Activated CD8-positive, alpha-beta memory T cell treated with anti-CD3 and anti-CD28 coated beads for 48 hours (primary cell): ENCODE measurements at regions not wholly inside any gene's neighbourhood (a gene's known extent, or its start where the extent isn't known, plus 50 kb on each side); places are given as distances from the start of the nearest gene placed in this dataset.

ENCODE experiments used
- DNase-seq, 3 experiments: peaks; one replicate each; pipeline ENCODE4 v3.0.0-alpha.2; 2020; ENCODE audit warnings: low read depth in 2 of 3, low spot score in 2 of 3

DNA sequence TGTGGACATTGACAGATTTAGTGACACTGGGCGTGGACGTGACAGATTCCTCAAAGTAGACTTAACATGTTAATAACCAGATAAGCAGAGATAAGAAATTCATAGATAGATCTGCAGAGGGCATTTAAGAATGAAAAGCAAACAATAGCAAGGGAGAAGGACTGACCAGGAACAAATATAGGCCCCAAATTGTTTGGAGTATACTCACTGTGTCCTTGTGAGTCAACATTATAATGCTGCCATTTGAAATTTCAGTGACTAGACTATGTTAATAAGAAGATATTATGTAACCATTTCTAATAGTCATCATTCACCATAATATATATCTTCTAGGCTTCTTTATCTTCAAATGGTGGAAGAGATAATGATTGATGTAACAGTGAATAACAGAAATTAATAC, 78.1 kb upstream of the SLC38A11 start:
- no peak for DNase-seq

DNA sequence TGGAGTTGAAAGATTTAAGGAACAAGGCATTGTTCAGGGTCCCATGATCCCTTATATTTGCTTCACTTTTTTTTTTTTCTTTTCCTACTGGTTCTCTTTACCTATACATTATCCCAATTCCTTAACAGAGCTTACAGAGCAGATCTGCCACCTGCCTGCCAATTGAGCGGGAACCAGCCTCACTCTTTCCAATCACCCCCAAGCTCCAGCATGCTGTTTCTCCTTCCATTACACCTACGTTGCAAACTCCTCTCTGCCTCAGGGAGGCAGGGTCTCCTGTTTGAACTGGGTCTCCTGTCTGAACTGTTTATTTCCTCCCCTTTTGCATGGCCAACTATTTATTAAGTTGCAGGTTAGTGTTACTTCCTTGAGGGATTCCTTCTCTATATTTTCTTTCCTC, 77.2 kb upstream of the SLC38A11 start:
- DNase-seq, result no peak

DNA sequence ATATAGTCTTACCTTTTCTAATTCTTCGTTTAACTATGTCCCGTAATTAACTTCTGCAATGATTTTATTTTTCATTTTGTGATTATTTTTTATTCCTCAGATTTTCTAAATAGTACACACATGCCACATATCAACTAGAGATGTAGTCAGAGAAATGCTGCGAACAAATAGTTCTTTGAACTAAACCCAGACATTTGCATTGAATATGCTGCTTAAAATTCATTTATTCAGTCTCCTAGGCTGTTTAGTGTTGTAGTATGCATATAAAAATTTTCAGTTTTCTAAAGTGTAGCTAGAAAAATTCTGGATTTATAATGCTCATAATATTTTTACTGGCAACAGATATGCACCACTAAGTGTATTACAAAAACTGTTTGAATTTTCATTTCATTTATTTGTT, 68.9 kb upstream of the SLC38A11 start:
- no peak for DNase-seq

DNA sequence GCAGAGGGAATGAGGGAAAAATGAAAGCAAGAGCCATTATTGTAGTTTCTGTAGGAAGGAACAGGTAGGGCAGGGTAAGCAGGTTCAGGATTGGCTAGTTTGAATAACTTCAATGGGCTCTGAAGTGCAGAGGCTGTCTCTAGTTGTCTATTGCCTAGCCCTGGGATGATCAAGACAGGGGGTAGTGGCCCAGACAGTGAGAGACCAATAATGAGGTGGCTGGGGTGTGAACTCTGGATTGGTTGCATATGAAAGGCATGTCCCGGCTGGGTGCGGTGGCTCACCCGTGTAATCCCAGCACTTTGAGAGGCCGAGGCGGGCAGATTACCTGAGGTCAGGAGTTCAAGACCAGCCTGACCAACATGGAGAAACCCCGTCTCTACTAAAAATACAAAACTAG, 67.5 kb upstream of the SLC38A11 start:
- DNase-seq, result no peak

DNA sequence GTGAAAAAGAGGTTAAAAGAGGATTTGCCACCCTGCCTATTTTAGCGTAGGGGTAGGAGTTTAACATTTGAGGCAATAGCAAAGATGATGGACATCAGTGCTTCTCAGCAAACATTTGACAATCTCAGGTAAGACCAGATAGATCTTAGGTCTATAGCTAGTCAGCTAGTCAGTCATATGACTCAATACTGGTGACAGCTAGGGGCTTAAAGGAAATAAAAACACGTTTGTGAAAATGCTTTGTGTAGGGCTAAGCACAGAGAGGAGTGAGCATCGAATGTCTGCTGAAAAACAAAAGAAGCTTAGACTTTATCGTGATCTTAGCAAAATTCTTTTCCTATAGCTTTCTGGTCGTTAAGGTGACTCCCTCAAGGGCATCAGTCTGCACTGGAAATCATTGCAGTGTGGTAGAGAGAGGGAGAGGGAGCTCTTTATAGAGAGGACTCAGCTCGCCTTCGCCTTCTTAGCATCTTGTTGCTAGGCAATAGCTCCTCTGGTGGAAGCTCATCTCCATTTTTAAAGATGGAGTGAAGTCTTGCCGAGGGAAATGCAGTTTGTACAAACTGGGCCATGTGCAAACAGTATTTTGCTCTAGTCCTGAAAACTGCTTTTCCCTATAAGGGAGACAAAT, 62.8 kb upstream of the SLC38A11 start:
- DNase-seq, result no peak

DNA sequence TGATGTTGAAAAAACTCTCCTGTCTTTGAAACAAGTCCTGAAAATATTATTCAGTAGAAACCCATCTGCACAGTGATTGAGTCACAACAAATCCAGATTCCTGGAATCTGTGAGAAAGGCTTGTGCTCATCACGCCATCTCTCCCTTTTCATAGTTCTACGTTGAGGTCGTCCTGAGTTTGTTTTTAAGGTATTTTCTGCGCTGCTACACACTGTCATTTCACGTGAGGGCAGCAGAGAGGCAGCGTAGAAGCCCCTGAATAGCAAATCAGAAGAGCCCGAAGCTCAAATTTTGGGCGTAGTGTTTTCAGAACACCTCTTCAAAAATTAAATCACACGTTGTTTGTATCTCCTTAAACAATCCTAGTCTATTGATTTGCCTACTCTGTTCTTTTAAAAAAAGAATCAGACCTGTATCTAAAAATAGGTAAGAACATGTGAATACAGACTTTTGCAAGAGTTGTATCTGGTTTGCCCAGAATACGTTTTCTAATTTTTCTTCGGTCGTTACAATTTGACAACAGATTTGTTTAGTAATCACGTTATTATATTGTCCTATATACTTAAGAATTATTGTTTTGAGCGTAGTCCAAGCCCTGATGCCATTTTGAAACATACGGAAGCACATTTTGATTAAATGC, 61.6 kb upstream of the SLC38A11 start:
- DNase-seq, result no peak

DNA sequence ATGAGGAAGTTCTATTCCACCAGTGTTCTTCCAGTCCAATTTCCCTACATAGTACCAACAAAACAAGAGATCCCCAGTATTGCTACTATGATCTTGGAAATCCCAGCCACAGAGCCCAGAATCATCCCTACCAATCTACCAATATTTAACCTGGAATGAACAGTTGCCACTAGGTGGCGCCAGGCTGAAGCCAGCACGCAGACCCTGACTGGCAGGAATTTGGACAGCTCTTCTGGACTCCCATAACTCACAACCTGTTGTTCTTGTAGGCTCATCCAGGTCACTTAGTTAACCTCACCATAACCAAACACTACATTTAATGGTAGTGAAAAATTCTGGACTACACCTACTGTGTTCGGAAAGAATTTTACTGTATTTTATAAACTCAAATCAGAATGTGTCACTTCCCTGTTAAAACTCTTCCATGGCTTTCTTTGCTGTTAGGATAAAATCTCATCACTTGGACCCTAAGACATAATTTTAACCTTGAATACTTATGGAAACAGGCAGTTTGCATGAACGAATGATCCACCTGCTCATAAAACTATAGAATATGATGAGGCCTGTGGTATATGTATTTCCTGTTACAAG, 59.8 kb upstream of the SLC38A11 start:
- DNase-seq, result peak in 2 of 3 experiments; percentile 16 to 46

DNA sequence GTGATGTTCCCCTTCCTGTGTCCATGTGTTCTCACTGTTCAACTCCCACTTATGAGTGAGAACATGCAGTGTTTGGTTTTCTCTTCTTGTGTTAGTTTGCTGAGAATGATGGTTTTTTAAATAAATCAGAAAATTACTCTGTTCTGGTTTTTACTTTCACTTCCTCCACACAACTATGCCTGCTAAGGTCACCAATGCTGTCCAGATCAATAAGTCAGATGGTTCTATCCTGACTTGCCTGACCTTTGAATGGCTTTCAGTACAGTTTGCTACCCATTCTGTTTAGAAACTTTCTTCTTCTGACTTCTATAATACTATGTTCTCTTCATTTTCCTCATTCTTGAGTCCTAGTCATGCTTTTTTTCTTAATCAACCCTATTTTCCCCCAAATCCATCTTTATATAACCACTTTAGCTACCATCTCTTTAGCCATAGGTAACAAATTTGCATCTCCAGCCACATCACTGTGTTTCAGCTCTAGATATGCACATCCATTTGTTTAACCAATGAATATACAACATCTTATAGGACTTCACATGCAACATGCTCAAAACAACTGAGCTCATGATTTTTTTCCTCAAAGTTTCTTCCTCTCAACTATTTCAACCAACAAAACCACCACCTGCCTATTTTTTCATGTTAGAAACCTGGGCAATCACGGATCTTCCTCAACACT, 58.8 kb upstream of the SLC38A11 start:
- no peak for DNase-seq

DNA sequence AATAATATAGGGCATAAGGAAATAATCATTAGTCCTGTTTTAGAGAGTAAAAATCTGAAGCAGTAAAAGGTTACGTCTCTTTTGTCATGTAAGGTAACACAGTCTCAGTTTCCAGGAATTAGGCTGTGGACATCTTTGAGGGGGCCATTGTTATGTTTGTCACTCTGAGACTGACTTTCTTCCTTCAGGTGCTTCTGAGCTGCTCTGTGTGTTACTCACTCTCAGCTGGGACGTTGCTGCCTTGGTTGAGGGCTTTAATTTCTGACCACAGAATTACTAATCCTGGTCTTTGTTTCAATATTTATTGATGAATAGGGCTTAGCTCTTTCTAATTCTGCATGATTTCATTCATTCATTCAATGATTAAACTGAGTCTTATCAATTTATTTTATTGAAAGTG, 55.9 kb upstream of the SLC38A11 start:
- DNase-seq, result no peak

DNA sequence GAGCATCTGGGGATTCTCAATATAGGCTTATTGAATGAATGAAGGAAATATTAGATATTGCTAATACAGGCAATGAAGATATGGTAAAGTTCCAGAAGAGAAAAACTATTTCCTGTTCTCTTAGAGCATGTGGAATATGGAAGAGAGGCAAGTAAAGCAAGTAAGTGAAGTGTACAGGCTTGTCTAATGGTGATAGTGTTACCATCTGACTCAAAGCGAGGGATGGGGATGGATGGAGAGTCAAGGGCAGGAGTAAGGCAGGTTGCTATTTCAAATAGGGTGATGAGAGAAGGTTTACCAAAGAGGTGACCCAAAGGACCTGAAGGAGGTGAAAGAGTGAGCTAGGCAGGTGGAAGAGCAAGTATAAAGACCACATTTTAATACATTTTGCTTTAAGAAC, 55.2 kb upstream of the SLC38A11 start:
- DNase-seq, result no peak

DNA sequence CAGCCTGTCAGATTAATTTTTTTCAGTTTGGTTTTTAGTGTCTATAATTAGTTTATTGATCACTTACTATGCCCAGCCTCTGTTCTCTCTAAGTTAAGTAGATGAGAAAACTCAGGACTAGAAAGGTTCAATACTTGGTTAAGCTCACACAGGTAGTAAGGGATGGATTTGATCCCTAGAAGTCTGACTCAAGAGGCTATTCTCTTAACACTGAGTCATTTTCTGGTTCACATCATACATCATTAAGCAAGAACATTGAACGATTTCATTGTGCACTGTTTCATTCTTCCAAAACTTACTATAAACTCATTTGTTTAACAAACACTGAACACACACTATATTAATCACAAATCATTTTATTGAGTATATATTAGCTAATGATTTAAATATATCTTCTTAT, 54.1 kb upstream of the SLC38A11 start:
- no peak for DNase-seq

DNA sequence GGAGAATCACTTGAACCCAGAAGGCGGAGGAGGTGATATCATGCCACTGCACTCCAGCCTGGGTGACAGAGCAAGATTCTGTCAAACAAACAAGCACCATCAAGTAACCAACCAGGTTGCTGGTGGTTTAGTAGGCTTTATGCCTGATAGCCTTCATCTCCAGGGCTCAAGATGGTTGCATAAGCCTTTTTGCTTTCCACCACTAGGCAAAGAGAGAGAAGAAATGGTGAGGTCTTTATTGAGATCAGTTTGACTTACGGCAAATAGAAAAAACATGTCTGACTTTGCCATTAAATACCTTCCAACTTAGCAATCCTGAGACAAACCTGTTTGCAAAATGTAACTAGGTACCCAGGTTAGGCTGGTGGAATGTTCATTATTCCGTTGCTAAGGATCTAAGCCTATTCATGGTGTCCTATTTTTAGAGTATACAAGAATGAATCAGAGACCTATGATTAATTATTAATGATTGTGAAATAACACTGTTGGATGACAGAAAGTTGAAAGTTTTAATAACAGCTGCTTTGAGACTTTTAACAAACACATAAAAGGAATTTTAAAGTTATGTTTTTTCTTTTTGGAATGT, 53.5 kb upstream of the SLC38A11 start:
- DNase-seq, result no peak

DNA sequence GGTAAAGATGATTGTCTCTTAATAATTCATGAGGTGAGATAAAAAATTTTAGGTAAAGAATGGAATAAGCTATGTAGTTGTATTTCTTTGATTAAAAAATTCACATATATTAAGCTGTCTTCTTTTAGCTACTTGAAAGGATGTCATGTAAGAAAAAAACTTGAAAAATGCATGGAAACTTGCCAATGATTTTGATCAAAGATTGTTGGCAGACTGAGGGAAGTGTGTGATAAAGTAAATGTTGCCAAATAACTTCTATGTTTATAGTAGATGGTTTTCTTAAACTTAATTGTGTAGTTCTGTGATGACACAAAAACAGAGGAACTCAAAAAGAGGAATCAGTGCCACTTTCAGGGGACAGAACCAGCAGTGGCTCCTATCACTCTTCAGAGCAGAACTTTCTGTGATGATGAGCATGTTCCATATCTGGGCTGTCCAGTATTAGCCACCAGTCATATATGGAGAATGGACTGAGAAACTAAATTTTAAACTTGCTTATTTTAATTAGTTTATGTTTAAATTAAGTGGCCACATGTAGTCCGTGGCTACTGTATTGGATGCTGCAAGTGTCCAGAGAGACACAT, 51.9 kb upstream of the SLC38A11 start:
- no peak for DNase-seq
